ENCODE measurements at regions not wholly inside any gene's neighbourhood (a gene's known extent, or its start where the extent isn't known, plus 50 kb on each side); places are given as distances from the start of the nearest gene placed in this dataset.
A peak's percentile ranks its signal among the peaks of the same experiment; 100 is the strongest.

- H3K4me3 ChIP-seq (ENCODE audit: insufficient read depth, low read length), result no peak overlapping the region
- no peak overlapping the region for H3K27ac ChIP-seq (ENCODE audit: low read depth, low read length)
- peak overlapping the region; percentile 3 for H2AFZ ChIP-seq (ENCODE audit: low read length)
- H4K20me1 ChIP-seq (ENCODE audit: insufficient read depth, low read length), result no peaks in the 10 kb centered on the region
- no peaks in the 10 kb centered on the region for H3K9me3 ChIP-seq (ENCODE audit: low read depth, low read length)
- H3K4me1 ChIP-seq (ENCODE audit: insufficient read depth, low read length), result no peaks in the 10 kb centered on the region
- H3K27me3 ChIP-seq (ENCODE audit: insufficient read depth, low read length), result no peaks in the 10 kb centered on the region
- TF ChIP-seq CTCF (IDR thresholded peaks at IDR 0.05; ENCODE audit: extremely low read depth, low read depth, low read length), result no peak
- H3K36me3 ChIP-seq (ENCODE audit: insufficient read depth, low read length), result no peaks in the 10 kb centered on the region
- DNase-seq (ENCODE audit: insufficient read length, low spot score, missing footprints), result no peak
- H3K79me2 ChIP-seq (ENCODE audit: insufficient read depth, low read length), result no peaks in the 10 kb centered on the region
- no peak overlapping the region for H3K4me2 ChIP-seq (ENCODE audit: insufficient read depth, low read length)
Observed at GRCh38 chr13:34412295-34412694, 529.8 kb upstream of the NBEA start.

DNA sequence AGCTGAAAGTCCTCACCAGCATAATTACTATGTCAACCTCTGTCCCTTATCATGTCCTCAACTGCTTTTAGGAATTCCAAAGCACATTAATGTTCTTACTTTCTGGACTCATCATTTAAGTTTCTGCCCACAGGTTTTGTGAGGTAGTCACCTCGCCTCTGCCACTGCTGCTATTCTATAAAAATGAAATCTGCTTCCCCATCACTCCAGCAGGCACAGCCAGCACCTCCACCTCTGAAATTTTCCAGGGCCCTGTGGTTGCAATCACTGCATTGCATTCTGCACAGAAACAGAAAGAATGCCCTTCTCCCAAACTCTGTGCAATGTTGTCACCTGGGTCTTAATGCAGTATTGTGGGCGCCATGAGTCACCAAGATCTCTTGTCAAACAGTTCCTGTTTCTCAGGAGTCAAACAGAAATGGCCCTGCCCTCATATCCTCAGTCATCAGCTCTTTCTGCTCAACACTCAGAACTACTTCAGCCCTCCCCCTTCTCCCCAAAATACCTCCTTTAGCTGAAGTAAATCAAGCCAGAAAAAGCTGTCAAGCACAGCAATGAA is 529.2 kb upstream of the NBEA start:
- Histone ChIP-seq H3K4me2 (ENCODE audit: insufficient read depth, low read length) (no peak overlapping the region), H4K20me1 (ENCODE audit: insufficient read depth, low read length) (no peaks in the 10 kb centered on the region), H3K79me2 (ENCODE audit: insufficient read depth, low read length) (no peaks in the 10 kb centered on the region), H3K4me3 (ENCODE audit: insufficient read depth, low read length) (no peak overlapping the region), H3K27ac (ENCODE audit: low read depth, low read length) (no peak overlapping the region), H3K36me3 (ENCODE audit: insufficient read depth, low read length) (no peaks in the 10 kb centered on the region), H2AFZ (ENCODE audit: low read length) (no peak overlapping the region), H3K4me1 (ENCODE audit: insufficient read depth, low read length) (no peaks in the 10 kb centered on the region), H3K27me3 (ENCODE audit: insufficient read depth, low read length) (no peaks in the 10 kb centered on the region), H3K9me3 (ENCODE audit: low read depth, low read length) (no peaks in the 10 kb centered on the region)
- TF ChIP-seq CTCF (IDR thresholded peaks at IDR 0.05; ENCODE audit: extremely low read depth, low read depth, low read length), result no peak
- DNase-seq (ENCODE audit: insufficient read length, low spot score, missing footprints), result no peak

DNA sequence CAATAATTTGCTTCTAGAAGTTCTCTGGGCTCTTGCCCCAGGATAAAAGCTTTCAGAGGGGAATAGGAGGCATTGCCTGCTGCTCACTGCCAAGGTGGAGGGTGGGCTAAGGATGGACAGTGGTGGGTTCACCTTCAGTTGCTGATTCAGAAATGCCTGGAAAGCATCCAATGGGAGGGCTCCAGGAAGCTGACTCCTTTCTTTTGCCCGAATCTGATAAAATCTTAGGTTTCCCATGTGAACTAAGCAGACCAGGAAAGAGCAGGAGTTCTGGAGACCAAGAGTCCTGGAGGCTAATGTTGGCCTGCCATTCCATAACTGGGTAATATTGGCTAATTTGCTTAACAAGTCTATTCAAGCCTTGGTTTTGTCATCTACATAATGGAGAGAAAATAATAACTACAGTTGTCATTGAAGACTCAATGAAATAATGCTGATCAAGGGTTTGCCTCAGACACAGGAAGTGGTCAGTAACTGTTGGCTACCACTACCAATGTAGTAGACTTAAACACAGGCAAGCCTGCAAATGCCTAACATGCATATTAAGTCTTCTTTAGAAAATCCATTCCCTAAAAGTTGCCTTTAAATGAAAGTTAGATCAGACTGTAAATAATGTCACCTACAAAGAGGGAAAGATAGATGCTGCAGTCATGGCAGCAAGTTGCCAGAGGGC is 528.4 kb upstream of the NBEA start:
- no peak for TF ChIP-seq CTCF (IDR thresholded peaks at IDR 0.05; ENCODE audit: extremely low read depth, low read depth, low read length)
- no peaks in the 10 kb centered on the region for H3K36me3 ChIP-seq (ENCODE audit: insufficient read depth, low read length)
- H3K4me3 ChIP-seq (ENCODE audit: insufficient read depth, low read length), result no peak overlapping the region
- H3K9me3 ChIP-seq (ENCODE audit: low read depth, low read length), result no peaks in the 10 kb centered on the region
- H4K20me1 ChIP-seq (ENCODE audit: insufficient read depth, low read length), result no peaks in the 10 kb centered on the region
- no peak overlapping the region for H2AFZ ChIP-seq (ENCODE audit: low read length)
- H3K4me2 ChIP-seq (ENCODE audit: insufficient read depth, low read length), result no peak overlapping the region
- H3K27me3 ChIP-seq (ENCODE audit: insufficient read depth, low read length), result no peaks in the 10 kb centered on the region
- no peaks in the 10 kb centered on the region for H3K4me1 ChIP-seq (ENCODE audit: insufficient read depth, low read length)
- H3K27ac ChIP-seq (ENCODE audit: low read depth, low read length), result no peak overlapping the region
- H3K79me2 ChIP-seq (ENCODE audit: insufficient read depth, low read length), result no peaks in the 10 kb centered on the region
- no peak for DNase-seq (ENCODE audit: insufficient read length, low spot score, missing footprints)

DNA sequence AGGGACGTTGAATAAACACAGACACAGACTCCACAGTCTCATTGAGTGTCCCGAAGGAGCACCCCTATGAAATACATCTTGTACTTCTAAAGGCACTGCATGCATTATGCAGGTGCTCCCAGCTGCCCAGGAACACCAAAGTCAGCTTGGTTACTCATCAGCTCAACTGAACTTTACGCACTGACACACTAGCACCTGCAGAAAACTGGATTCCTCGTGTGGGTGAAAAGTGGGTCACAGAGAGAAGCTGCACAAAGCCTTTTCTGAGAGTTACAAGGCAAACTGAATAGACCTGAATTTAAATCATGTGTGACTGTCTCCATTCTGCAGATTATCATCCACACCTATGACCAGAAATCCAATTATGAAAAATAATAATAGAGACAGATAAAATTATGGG is 527.5 kb upstream of the NBEA start:
- Histone ChIP-seq H3K9me3 (ENCODE audit: low read depth, low read length) (no peaks in the 10 kb centered on the region), H4K20me1 (ENCODE audit: insufficient read depth, low read length) (no peaks in the 10 kb centered on the region), H3K4me2 (ENCODE audit: insufficient read depth, low read length) (no peak overlapping the region), H3K79me2 (ENCODE audit: insufficient read depth, low read length) (no peaks in the 10 kb centered on the region), H3K27me3 (ENCODE audit: insufficient read depth, low read length) (no peaks in the 10 kb centered on the region), H3K4me3 (ENCODE audit: insufficient read depth, low read length) (no peak overlapping the region), H3K36me3 (ENCODE audit: insufficient read depth, low read length) (no peaks in the 10 kb centered on the region), H2AFZ (ENCODE audit: low read length) (no peak overlapping the region), H3K4me1 (ENCODE audit: insufficient read depth, low read length) (no peaks in the 10 kb centered on the region), H3K27ac (ENCODE audit: low read depth, low read length) (no peak overlapping the region)
- no peak for TF ChIP-seq CTCF (IDR thresholded peaks at IDR 0.05; ENCODE audit: extremely low read depth, low read depth, low read length)
- DNase-seq (ENCODE audit: insufficient read length, low spot score, missing footprints), result no peak
